RKO (cell line): ENCODE measurements at regions not wholly inside any gene's neighbourhood (a gene's known extent, or its start where the extent isn't known, plus 50 kb on each side); places are given as distances from the start of the nearest gene placed in this dataset.
"Not testable (repeated sequence)": the region's sequence is repeated elsewhere in the genome, so short reads cannot be mapped to it uniquely, and the experiment has no call there.

Experiments
- DNase-seq: peaks from one replicate; pipeline ENCODE4 v3.0.0-alpha.2; 2016; ENCODE audit warnings: low spot score

DNA sequence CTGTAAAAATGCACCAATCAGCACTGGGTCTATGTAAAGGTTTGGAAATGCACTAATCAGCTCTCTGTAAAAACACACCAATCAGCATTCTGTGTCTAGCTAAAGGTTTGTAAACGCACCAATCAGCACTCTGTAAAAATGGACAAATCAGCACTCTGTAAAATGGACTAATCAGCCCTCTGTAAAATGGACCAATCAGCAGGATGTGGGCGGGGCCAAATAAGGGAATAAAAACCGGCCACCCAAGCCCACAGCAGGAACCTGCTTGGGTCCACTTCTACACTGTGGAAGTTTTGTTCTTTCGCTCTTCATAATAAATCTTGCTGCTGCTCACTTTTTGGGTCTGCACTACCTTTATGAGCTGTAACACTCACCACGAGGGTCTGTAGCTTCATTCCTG is 101.0 kb downstream of the SMC2 start:
- DNase-seq: not testable (repeated sequence)

DNA sequence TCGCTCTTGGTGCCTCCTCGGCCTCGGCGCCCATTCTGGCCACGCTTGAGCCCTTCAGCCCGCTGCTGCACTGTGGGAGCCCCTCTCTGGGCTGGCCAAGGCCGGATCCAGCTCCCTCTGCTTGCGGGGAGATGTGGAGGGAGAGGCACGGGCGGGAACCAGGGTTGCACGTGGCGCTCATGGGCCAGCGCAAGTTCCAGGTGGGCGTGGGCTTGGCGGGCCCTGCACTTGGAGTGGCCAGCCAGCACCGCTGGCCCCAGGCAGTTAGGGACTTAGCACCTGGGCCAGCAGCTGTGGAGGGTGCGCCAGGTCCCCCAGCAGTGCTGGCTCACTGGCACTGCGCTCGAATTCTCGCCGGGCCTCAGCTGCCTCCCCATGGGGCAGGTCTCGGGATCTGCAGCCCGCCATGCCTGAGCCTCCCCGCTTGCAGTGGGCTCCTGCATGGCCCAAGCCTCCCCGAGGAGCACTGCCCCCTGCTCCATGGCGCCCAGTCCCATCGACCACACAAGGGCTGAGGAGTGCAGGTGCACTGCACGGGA is 106.4 kb downstream of the SMC2 start:
- DNase-seq: no peak

DNA sequence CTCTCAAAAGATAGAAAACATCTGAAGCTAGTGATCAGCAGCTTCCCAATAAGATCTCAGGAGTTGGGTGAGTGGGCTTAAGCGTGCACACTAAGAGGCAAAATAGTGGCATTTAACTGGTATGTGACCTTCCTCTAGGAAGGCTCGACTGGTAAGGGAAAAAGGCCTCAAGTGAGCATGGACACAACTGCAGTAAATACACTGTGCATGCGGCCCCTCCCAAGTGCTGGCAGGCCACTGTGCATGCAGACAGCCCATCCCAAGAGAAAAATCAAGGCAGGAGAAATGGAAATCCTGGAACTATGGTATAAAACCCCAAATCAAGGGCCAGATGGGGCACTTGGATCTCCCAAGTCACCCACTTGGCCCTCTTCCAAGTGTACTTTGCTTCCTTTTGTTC is 112.7 kb downstream of the SMC2 start:
- no peak for DNase-seq

DNA sequence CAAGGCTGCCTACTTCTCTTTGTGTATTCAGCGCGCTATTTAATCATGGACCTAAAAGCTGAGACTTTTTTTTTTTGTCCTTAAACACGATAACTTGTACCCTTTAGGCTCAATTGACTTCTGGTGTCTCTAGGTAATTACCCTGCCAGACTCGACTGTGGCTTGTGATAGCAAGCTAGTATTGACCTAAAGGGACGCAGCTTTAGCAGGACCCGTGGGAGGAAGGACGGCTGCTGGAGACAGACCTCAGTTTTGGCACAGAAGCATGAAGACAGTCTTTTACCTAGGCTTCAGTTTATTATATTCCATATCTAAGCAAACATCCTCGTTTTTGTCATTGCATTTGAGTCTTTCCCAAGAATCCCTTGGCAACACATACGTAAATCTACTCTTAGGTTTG is 115.3 kb downstream of the SMC2 start:
- no peak for DNase-seq

DNA sequence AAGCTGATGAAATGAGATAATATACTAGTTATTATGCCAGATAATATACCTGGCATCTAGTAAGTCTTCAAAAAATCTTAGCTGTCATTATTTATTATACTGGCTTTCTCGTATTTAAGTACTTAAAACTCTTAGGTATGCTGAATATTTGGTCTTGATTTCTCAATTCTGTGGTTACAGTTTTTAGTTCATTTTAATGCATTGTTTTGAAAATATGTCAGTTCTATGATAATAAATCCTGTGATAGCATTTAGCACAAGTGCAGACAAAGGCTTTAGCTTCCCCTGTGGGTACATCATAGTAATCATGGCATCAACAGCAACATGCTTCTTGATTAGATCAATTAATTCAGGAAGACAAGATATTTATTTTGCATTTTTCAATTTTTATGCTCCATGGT is 133.0 kb downstream of the SMC2 start:
- no peak for DNase-seq

DNA sequence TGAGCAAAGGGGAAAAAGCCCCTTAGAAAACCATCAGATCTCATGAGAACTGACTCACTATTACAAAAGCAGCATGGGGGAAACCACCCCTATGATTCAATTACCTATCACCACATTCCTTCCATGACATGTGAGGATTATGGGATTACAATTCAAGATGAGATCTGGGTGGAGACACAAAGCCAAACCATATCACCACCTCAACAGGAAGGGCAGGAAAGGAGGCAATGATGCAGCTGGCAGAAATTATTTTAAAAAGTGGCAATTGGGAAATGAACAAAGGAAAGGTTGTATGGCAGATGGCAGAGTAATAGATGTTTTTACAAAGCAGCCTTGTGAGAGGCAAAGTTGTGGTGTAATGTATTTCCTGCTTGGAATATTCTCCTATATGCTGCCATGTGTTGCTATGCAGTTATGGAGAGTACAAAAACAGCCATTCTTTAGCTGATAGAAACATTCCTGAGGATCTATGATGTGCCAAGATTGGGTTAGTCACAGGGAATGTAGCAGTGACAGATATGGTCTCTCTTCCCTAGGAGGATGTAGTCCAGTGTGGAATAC is 138.8 kb downstream of the SMC2 start:
- peak; percentile 56 for DNase-seq

DNA sequence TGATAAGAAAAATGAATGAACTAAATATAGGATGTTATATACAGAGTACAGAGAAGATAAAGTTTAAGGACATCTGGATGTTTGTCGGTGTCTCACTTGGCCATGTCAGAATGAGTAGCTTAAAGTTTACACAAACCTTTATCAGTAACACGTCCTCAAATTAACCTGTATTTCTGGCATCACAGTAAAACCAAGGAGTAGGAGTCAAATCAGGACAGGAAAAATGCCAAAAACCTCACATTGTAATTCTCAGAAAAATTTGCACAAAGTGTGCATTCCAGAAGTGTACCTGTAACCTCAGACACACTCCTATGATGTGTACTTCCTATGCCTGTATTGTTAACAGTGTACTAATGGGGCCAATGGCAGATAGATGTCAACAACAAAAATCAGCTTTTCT is 139.3 kb downstream of the SMC2 start:
- DNase-seq: no peak

DNA sequence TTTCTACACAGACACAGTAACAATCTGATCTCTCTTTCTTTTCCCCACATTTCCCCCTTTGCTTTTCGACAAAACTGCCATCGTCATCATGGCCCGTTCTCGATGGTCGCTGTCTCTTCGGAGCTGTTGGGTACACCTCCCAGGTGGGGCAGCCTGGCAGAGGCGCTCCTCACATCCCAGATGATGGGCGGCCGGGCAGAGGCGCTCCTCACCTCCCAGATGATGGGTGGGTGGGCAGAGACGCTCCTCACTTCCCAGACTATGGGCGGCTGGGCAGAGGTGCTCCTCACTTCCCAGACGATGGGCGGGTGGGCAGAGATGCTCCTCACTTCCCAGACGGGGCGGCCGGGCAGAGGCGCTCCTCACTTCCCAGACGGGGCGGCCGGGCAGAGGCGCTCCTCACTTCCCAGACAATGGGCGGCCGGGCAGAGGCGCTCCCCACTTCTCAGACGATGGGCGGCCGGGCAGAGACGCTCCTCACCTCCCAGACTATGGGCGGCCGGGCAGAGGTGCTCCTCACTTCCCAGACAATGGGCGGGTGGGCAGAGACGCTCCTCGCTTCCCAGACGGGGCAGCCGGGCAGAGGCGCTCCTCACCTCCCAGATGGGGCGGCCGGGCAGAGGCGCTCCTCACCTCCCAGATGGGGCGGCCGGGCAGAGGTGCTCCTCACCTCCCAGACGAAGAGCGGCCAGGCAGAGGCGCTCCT is 140.7 kb downstream of the SMC2 start:
- not testable (repeated sequence) for DNase-seq

DNA sequence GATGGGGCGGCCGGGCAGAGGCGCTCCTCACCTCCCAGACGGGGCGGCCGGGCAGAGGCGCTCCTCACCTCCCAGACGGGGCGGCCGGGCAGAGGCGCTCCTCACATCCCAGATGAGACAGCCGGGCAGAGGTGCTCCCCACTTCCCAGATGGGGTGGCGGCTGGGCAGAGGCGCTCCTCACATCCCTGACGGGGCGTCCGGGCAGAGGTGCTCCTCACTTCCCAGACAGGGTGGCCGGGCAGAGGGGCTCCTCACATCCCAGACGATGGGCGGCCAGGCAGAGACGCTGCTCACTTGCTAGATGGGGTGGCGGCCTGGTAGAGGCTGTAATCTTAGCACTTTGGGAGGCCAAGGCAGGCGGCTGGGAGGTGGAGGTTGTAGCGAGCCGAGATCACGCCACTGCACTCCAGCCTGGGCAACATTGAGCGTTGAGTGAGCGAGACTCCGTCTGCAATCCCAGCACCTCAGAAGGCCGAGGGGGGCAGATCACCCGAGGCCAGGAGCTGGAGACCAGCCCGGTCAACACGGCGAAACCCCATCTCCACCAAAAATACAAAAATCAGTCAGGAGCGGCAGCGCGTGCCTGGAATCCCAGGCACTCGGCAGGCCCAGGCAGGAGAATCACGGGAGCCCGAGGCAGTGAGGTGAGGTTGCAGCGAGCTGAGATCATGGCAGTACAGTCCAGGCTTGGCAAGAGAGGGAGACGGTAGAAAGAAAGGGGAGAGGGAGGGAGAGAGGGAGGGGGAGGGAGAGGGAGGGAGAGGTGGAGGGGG is 141.4 kb downstream of the SMC2 start:
- DNase-seq: not testable (repeated sequence)

DNA sequence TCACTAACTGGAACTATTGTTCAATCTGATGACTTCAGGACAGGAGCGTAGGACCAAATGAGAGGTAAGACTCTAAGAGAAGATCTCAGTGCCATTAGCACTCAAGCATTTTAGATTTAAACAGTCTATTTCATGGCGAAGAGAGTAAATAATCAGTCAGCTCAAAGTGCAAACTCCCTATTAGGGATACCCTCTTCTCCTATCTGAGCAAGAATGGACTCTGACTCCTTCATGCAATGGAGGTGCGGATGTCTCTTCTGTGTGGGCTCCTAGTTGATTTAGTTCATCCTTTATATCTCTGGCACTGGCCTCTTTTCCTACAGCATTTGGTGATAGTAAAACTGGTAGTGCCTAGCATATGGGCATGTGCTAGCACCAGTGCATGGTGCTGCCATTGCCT is 144.6 kb downstream of the SMC2 start:
- no peak for DNase-seq

DNA sequence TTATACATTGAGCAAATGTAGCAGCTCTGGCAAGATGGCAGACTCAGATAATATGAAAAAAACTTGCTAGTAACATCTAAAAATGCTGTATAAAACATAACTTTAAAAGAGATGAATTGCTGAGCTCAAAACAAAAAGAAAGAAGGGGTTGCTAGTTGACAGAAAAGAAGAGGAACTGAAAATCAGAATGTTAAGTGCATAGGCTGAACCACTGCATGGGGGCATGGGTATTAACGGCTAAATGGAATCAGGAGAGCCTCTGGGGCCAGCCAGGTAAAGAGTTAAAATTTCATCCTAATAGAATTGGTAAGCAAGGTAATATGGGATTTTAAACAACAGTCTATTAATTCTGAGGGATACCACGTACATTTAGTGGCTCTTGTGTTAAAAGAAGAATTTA is 146.8 kb downstream of the SMC2 start:
- DNase-seq: no peak

DNA sequence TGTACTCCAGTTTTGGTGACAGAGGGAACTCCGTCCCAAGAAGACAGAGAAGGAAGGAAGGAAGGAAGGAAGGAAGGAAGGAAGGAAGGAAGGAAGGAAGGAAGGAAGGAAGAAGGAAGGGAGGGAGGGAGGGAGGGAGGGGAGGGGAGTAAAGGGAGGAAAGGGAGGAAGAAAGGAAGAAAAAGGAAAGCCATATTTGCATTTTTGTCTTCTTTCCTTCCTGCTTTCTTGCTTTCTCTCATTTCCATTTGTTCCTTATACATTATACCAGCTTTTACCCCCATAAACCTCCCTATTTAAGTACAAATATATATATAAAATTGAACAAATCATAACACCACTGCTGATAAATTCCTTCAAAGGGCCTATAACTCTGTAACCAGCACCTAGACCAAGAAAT is 151.8 kb downstream of the SMC2 start:
- DNase-seq: no peak

DNA sequence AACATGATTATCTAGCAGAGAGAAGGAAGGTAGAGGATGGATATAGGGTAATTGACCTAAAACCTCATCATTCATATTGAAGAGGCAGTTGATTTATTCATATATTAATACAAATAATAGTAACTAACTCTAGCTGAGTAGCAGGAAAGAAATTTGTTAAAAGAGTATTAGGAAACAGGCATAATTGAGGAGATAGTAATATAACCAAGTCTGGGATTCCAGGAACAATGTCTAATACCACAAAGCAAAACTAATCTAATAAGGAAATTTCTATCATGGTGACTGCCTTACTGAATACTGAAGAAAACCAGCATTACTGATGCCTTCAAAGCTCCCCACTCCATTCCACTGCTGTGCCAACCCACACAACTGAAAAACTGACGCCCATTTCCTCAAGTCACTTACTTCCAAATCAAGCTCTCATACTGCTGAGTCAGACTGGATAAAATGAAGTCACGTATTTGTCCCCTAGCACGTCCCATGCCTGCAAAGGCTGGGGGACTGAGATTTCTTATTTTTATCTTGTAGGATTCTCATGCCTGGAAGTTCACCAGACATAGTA is 153.9 kb downstream of the SMC2 start:
- DNase-seq: no peak

DNA sequence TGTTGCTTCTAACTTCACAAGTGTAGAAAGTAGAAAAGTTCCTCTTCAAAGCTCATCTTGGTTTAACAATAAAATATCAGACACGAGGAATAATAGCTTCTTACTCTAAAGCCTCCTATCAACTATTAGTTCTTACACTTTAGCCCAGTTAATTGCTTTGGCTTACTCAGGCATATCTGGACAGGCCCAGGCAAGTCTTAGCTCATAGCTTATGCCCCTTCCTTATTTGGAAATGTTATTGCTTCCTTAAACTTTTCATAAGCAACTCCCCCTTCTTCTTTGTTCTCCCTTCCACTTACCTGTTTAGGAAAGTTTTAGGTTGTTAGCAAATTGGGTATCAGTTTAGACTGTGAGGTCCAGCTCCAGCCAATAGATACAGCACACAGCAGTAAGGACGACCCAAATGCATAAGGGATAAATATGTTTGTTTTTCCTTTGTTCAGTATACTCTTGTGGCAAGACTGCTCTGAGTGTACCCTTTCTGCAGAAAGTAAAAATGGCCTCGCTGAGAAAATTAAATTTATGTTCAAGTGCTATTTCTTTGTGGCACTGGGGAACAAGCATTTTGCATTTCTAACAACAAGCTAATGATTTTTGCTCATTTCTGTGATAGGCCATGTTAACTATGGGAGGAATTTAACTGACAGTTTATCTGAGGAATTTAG is 162.1 kb downstream of the SMC2 start:
- no peak for DNase-seq

DNA sequence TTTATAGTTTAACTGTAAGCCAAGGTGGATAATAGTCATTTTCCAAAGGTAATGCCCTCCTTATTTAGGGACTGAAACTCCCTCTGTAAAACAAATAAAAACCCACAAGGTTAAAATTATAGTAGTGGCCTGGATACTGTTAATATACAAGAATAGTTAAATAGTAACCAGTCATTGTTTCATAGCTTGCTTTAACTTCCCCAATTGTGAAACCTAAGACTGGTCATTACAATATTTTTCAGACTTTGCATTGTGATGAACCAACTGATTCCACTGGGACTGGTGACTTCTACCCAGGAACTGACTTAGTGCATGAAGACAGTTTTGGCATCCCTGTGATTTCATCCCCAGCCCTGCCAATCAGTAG is 162.6 kb downstream of the SMC2 start:
- DNase-seq: no peak

DNA sequence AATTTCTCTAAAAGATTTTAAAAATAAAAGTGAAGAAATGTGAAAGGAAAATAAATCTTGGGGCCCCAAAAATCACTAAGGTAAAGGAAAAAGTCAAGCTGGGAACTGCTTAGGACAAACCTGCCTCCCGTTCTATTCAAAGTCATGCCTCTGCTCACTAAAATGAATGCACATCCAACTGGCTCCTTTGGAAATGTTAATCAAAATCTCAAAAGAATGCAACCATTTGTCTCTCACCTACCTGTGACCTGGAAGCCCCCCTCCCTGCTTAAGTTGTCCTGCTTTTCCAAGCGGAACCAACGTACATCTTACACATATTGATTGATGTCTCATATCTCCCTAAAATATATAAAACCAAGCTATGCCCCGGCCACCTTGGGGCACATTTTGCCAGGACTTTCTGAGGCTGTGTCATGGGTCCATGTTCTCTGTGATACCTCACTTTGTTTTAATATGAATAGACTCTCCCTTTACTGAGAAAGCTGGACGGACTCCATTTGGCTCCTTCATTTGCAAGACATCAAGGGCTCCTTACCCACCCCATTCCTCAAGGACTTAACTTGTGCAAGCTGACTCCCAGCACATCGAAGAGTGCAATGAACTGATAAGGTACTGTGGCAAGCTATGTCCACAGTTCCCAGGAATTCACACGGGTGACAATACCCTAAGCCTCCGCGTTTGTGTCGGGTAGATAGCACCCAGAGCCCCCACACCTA is 164.3 kb downstream of the SMC2 start:
- no peak for DNase-seq

DNA sequence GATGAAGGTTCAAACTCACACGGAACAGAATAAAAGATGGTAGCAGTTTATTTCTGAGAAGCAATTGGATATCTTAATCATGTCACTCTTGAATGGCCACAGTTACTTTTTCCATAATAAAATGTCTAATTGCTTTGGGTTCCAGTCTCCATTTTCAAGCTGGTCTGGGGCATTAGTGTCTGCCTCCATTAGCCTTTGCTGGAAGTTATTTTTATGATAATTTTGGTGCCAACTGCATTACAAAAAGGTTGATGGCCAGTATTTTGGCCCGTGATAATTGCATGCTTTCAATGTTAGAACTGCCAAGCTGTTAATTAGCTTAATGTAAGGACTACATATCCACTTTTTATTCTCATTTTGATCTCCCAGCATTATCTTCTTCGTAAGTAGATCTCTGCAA is 165.9 kb downstream of the SMC2 start:
- DNase-seq: no peak

DNA sequence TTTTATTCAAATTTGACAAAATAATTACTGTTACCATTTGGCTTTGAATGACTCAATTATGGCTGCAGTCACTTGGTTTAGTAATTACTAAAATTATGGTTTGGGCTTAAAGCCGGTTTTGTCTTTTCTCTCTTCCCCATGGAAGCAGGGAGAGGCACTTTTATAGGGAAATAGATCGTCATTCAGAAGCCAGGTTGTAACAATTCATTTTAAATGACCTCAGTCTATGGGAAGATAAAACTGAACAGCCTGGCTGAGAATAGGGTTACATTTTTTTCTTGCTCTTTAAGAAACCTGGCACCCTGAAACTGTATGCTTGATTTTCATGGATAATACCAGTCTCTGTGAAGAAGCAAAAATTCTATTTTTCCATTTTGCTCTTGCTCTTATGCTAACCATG is 169.8 kb downstream of the SMC2 start:
- no peak for DNase-seq

DNA sequence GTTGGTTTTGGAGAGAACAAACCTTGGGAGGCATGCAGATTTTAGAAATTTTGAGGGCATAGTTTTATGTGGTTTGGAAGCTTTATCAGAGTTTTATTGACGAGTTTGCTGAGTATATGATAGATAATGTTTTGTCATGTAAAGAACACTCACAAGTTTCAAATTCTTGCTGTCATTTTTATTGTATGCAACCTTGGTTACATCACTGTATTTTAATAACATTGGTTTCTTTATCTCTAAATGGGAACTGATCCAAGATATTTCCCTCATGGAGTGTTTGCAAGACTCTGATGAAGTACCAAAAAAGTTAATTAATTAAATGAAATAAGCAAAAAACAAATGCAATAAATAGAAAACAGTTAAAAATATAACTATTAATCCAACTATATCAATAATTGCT is 170.3 kb downstream of the SMC2 start:
- DNase-seq: no peak

DNA sequence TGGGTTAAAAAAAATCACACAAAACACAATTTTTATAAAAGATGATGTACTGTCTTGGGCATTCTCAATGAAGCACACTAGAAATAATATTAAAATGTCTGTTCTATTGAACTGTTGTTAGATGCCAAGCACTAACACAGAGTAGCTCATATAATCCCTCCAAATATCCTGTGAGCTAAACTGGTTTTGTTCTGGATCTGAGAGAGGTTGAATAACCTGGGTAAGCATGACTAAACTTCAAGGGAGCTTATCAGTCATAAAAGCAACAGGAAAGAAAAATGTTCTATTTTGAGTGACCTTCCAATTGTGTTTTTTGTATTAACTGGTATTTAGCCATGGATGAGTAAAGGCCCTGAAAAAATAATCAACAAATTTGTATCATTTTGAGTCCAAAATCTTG is 175.3 kb downstream of the SMC2 start:
- no peak for DNase-seq
